Fibroblast of skin of abdomen (primary cell): ENCODE measurements at regions not wholly inside any gene's neighbourhood (a gene's known extent, or its start where the extent isn't known, plus 50 kb on each side); places are given as distances from the start of the nearest gene placed in this dataset.

Source experiments
- DNase-seq: peaks from one replicate; pipeline ENCODE4 v3.0.0-alpha.2; 2013

- DNase-seq: no peak
These were observed 1601.3 kb downstream of the PCDH7 start for GRCh38 chr4:32321421-32321820.

- DNase-seq: no peak
These were observed 1614.6 kb downstream of the PCDH7 start for GRCh38 chr4:32334759-32335158.

GRCh38 chr4:32337403-32337802, 1617.2 kb downstream of the PCDH7 start:
- DNase-seq: no peak

- DNase-seq: no peak
These were observed 1620.4 kb downstream of the PCDH7 start for GRCh38 chr4:32340591-32340990.

- no peak for DNase-seq
These were observed 1621.2 kb downstream of the PCDH7 start for GRCh38 chr4:32341342-32341741.

GRCh38 chr4:32342054-32342453, 1621.9 kb downstream of the PCDH7 start:
- no peak for DNase-seq

- no peak for DNase-seq
These were observed 1628.9 kb downstream of the PCDH7 start for GRCh38 chr4:32349026-32349425.

GRCh38 chr4:32374206-32374605, 1654.0 kb downstream of the PCDH7 start:
- no peak for DNase-seq

- no peak for DNase-seq
These were observed 1673.6 kb downstream of the PCDH7 start for GRCh38 chr4:32393806-32394205.

GRCh38 chr4:32394255-32394654, 1674.1 kb downstream of the PCDH7 start:
- DNase-seq: no peak

- no peak for DNase-seq
These were observed 1676.4 kb downstream of the PCDH7 start for GRCh38 chr4:32396507-32397070.

GRCh38 chr4:32400870-32401269, 1680.7 kb downstream of the PCDH7 start:
- DNase-seq: no peak

GRCh38 chr4:32417113-32417704, 1697.0 kb downstream of the PCDH7 start:
- DNase-seq: no peak

- DNase-seq: no peak
These were observed 1703.1 kb downstream of the PCDH7 start for GRCh38 chr4:32423267-32423666.

GRCh38 chr4:32425243-32425642, 1705.1 kb downstream of the PCDH7 start:
- DNase-seq: no peak

GRCh38 chr4:32427566-32427965, 1707.4 kb downstream of the PCDH7 start:
- DNase-seq: no peak

GRCh38 chr4:32429151-32429550, 1709.0 kb downstream of the PCDH7 start:
- DNase-seq: no peak

GRCh38 chr4:32435308-32435707, 1715.1 kb downstream of the PCDH7 start:
- DNase-seq: no peak

GRCh38 chr4:32436816-32437215, 1716.6 kb downstream of the PCDH7 start:
- DNase-seq: no peak

GRCh38 chr4:32440391-32440790, 1720.2 kb downstream of the PCDH7 start:
- DNase-seq: peak; percentile 36

- no peak for DNase-seq
These were observed 1734.3 kb downstream of the PCDH7 start for GRCh38 chr4:32454482-32454881.

GRCh38 chr4:32455231-32455630, 1735.1 kb downstream of the PCDH7 start:
- DNase-seq: peak; percentile 0

- DNase-seq: no peak
These were observed 1740.8 kb downstream of the PCDH7 start for GRCh38 chr4:32460972-32461371.

GRCh38 chr4:32462944-32463343, 1742.8 kb downstream of the PCDH7 start:
- peak; percentile 14 for DNase-seq

GRCh38 chr4:32470087-32470585, 1750.0 kb downstream of the PCDH7 start:
- DNase-seq: no peak
